ENCODE measurements at regions not wholly inside any gene's neighbourhood (a gene's known extent, or its start where the extent isn't known, plus 50 kb on each side); places are given as distances from the start of the nearest gene placed in this dataset.

DNA sequence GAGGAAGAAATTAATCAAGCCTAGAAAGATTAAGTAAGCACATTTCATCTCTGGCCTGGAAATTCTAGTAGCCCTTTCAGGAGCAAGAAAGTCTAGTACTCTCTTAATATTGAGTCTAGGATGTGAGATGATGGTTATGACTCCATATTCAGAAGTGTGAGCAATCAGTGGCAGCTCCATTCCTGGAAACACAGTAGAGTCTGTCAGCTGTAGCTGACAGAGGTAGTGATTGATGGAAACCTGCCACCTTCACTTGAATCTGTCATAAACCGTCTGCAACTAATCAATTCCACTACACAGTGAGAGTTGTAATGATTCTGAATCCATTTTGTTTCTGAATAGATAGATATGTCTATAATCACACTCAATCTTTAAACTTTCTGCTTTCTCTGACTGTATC lies 635.1 kb downstream of the IRS1 start:
- TF ChIP-seq, protein P1, sequence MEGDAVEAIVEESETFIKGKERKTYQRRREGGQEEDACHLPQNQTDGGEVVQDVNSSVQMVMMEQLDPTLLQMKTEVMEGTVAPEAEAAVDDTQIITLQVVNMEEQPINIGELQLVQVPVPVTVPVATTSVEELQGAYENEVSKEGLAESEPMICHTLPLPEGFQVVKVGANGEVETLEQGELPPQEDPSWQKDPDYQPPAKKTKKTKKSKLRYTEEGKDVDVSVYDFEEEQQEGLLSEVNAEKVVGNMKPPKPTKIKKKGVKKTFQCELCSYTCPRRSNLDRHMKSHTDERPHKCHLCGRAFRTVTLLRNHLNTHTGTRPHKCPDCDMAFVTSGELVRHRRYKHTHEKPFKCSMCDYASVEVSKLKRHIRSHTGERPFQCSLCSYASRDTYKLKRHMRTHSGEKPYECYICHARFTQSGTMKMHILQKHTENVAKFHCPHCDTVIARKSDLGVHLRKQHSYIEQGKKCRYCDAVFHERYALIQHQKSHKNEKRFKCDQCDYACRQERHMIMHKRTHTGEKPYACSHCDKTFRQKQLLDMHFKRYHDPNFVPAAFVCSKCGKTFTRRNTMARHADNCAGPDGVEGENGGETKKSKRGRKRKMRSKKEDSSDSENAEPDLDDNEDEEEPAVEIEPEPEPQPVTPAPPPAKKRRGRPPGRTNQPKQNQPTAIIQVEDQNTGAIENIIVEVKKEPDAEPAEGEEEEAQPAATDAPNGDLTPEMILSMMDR (IDR thresholded peaks at IDR 0.05; ENCODE audit: borderline replicate concordance, extremely low read depth, low read length, poor library complexity, severe bottlenecking): no peak
- no peak for TF ChIP-seq EZH2 (IDR thresholded peaks at IDR 0.05; ENCODE audit: borderline replicate concordance, low read depth, low read length, severe bottlenecking)
